ENCODE measurements at regions not wholly inside any gene's neighbourhood (a gene's known extent, or its start where the extent isn't known, plus 50 kb on each side); places are given as distances from the start of the nearest gene placed in this dataset.
"Not testable (repeated sequence)": the region's sequence is repeated elsewhere in the genome, so short reads cannot be mapped to it uniquely, and the experiment has no call there.

GRCh38 chr5:147140558-147140957, 94.3 kb upstream of the STK32A start:
- TF ChIP-seq CTCF (IDR thresholded peaks at IDR 0.05) = no peak
- DNase-seq (no peak), ATAC-seq (no peak)
- H3K4me1 ChIP-seq = no peaks in the 10 kb centered on the region
- intact Hi-C loops (cut with DNase I) = no loop called here
- H3K27me3 ChIP-seq (ENCODE audit: low read depth) = no peaks in the 10 kb centered on the region
- H3K4me3 ChIP-seq = no peak overlapping the region
- H3K36me3 ChIP-seq = no peaks in the 10 kb centered on the region
- H3K27ac ChIP-seq = no peak overlapping the region
- peaks cover 19% of the 10 kb centered on the region for H3K9me3 ChIP-seq

GRCh38 chr5:147141580-147141979, 93.2 kb upstream of the STK32A start:
- H3K36me3 ChIP-seq; DNase-seq; H3K27ac ChIP-seq; H3K4me3 ChIP-seq; ATAC-seq; H3K27me3 ChIP-seq (ENCODE audit: low read depth); intact Hi-C loops (cut with DNase I); H3K4me1 ChIP-seq: not testable (repeated sequence)
- peaks cover 19% of the 10 kb centered on the region for H3K9me3 ChIP-seq

GRCh38 chr5:147143215-147143614, 91.6 kb upstream of the STK32A start:
- Histone ChIP-seq H3K4me3 (no peak overlapping the region), H3K27ac (no peak overlapping the region), H3K9me3 (peaks cover 15% of the 10 kb centered on the region), H3K4me1 (no peaks in the 10 kb centered on the region), H3K36me3 (no peaks in the 10 kb centered on the region), H3K27me3 (ENCODE audit: low read depth) (no peaks in the 10 kb centered on the region)
- no peak for TF ChIP-seq CTCF (IDR thresholded peaks at IDR 0.05)
- DNase-seq = no peak
- ATAC-seq = no peak
- intact Hi-C loops (cut with DNase I) = no loop called here

- no peak overlapping the region for H3K4me3 ChIP-seq
- no peaks in the 10 kb centered on the region for H3K4me1 ChIP-seq
- ATAC-seq = no peak
- H3K36me3 ChIP-seq = no peaks in the 10 kb centered on the region
- intact Hi-C loops (cut with DNase I) = no loop called here
- H3K27me3 ChIP-seq (ENCODE audit: low read depth) = no peaks in the 10 kb centered on the region
- TF ChIP-seq CTCF (IDR thresholded peaks at IDR 0.05) = no peak
- no peak overlapping the region for H3K27ac ChIP-seq
- H3K9me3 ChIP-seq = no peaks in the 10 kb centered on the region
- no peak for DNase-seq
Observed at GRCh38 chr5:147145328-147145727, 89.5 kb upstream of the STK32A start.

GRCh38 chr5:147148715-147149114, 86.1 kb upstream of the STK32A start:
- H3K27me3 ChIP-seq (ENCODE audit: low read depth) = no peaks in the 10 kb centered on the region
- DNase-seq (no peak), ATAC-seq (no peak)
- H3K4me3 ChIP-seq = no peak overlapping the region
- H3K27ac ChIP-seq = no peak overlapping the region
- no peaks in the 10 kb centered on the region for H3K4me1 ChIP-seq
- no peaks in the 10 kb centered on the region for H3K9me3 ChIP-seq
- no peaks in the 10 kb centered on the region for H3K36me3 ChIP-seq
- no peak for TF ChIP-seq CTCF (IDR thresholded peaks at IDR 0.05)
- intact Hi-C loops (cut with DNase I) = no loop called here

GRCh38 chr5:147152086-147152485, 82.7 kb upstream of the STK32A start:
- TF ChIP-seq CTCF (IDR thresholded peaks at IDR 0.05) = no peak
- ATAC-seq (no peak), DNase-seq (no peak)
- Histone ChIP-seq H3K4me3 (no peak overlapping the region), H3K27me3 (ENCODE audit: low read depth) (no peaks in the 10 kb centered on the region), H3K9me3 (no peaks in the 10 kb centered on the region), H3K4me1 (no peaks in the 10 kb centered on the region), H3K36me3 (no peaks in the 10 kb centered on the region), H3K27ac (no peak overlapping the region)
- intact Hi-C loops (cut with DNase I) = no loop called here

All from lower lobe of right lung (tissue), 2 donors.